Trophoblast cell (in vitro differentiated cells and primary cell): ENCODE measurements at regions not wholly inside any gene's neighbourhood (a gene's known extent, or its start where the extent isn't known, plus 50 kb on each side); places are given as distances from the start of the nearest gene placed in this dataset.

Experiments
- DNase-seq, 2 donors: peaks; one replicate each; pipeline ENCODE4 v3.0.0-alpha.2; 2016
- H2AFZ ChIP-seq: 2 replicates; pipeline ENCODE4 v1.6.1; 2013; ENCODE audit warnings: low read length, moderate library complexity, mild to moderate bottlenecking; ENCODE audit not compliant: insufficient read depth, poor library complexity
- H2AK5ac ChIP-seq: 2 replicates; pipeline ENCODE4 v1.6.1; 2013; ENCODE audit warnings: mild to moderate bottlenecking, low read length
- H2BK120ac ChIP-seq: 2 replicates; pipeline ENCODE4 v1.6.1; 2013; ENCODE audit warnings: low read length, mild to moderate bottlenecking, moderate library complexity; ENCODE audit not compliant: insufficient read depth, poor library complexity
- H2BK12ac ChIP-seq: 2 replicates; pipeline ENCODE4 v1.6.1; 2013; ENCODE audit warnings: mild to moderate bottlenecking, low read length, moderate library complexity
- H2BK5ac ChIP-seq: 2 replicates; pipeline ENCODE4 v1.6.1; 2013; ENCODE audit warnings: low read length, low read depth, moderate library complexity, mild to moderate bottlenecking; ENCODE audit not compliant: poor library complexity
- H3K14ac ChIP-seq: 2 replicates; pipeline ENCODE4 v1.6.1; 2013; ENCODE audit warnings: mild to moderate bottlenecking, low read length
- H3K18ac ChIP-seq: 2 replicates; pipeline ENCODE4 v1.6.1; 2013; ENCODE audit warnings: mild to moderate bottlenecking, low read length
- H3K23ac ChIP-seq: 2 replicates; pipeline ENCODE4 v1.6.1; 2013; ENCODE audit warnings: low read length
- H3K27ac ChIP-seq: 2 replicates; pipeline ENCODE4 v1.5.1; 2013; ENCODE audit warnings: low read depth, mild to moderate bottlenecking, inconsistent platforms, low read length, moderate library complexity
- H3K27me3 ChIP-seq: 2 replicates; pipeline ENCODE4 v1.6.1; 2013; ENCODE audit warnings: inconsistent platforms, mild to moderate bottlenecking, low read length, moderate library complexity; ENCODE audit not compliant: insufficient read depth
- H3K36me3 ChIP-seq, 2 experiments: 1 replicate in 1 of 2; 2 replicates in 1 of 2; pipeline ENCODE4 v1.6.1; 2013; ENCODE audit warnings: low read length in 2 of 2, mild to moderate bottlenecking in 2 of 2, moderate library complexity in 1 of 2; ENCODE audit not compliant: insufficient read depth in 2 of 2, control insufficient read depth in 1 of 2
- H3K4ac ChIP-seq: 2 replicates; pipeline ENCODE4 v1.6.1; 2013; ENCODE audit warnings: low read depth, mild to moderate bottlenecking, low read length, moderate library complexity
- H3K4me1 ChIP-seq, 2 experiments: 1 replicate in 1 of 2; 2 replicates in 1 of 2; pipeline ENCODE4 v1.6.1; 2013; ENCODE audit warnings: low read length in 2 of 2, mild to moderate bottlenecking in 2 of 2, moderate library complexity in 1 of 2; ENCODE audit not compliant: insufficient read depth in 2 of 2, control insufficient read depth in 1 of 2
- H3K4me2 ChIP-seq: 2 replicates; pipeline ENCODE4 v1.6.1; 2013; ENCODE audit warnings: inconsistent platforms, mild to moderate bottlenecking, low read length, moderate library complexity
- H3K4me3 ChIP-seq: 2 replicates; pipeline ENCODE4 v1.5.1; 2013; ENCODE audit warnings: mild to moderate bottlenecking, low read depth, low read length, inconsistent platforms
- H3K79me1 ChIP-seq: one replicate; pipeline ENCODE4 v1.6.1; 2013; ENCODE audit warnings: low read length
- H3K79me2 ChIP-seq: 2 replicates; pipeline ENCODE4 v1.6.1; 2013; ENCODE audit warnings: low read length, mild to moderate bottlenecking; ENCODE audit not compliant: control insufficient read depth, insufficient read depth, poor library complexity
- H3K9ac ChIP-seq: 2 replicates; pipeline ENCODE4 v1.6.1; 2013; ENCODE audit warnings: mild to moderate bottlenecking, low read length
- H3K9me3 ChIP-seq: 2 replicates; pipeline ENCODE4 v1.6.1; 2013; ENCODE audit warnings: low read depth, mild to moderate bottlenecking, control low read depth, inconsistent platforms, low read length; ENCODE audit not compliant: insufficient read depth
- H4K12ac ChIP-seq: 2 replicates; pipeline ENCODE4 v1.6.1; 2013; ENCODE audit warnings: low read depth, mild to moderate bottlenecking, low read length, moderate library complexity
- H4K8ac ChIP-seq: 2 replicates; pipeline ENCODE4 v1.6.1; 2013; ENCODE audit warnings: low read depth, mild to moderate bottlenecking, low read length, moderate library complexity
- H4K91ac ChIP-seq: one replicate; pipeline ENCODE4 v1.6.1; 2013; ENCODE audit warnings: low read depth, mild to moderate bottlenecking, low read length, moderate library complexity
- WGBS: extraction: QIAGEN DNeasy Blood & Tissue Kit; methylation state at CpG from one replicate; pipeline ENCODE4 v1.1.7; 2013; ENCODE audit warnings: missing lambda C conversion rate; ENCODE audit not compliant: insufficient read length, insufficient coverage; ENCODE audit errors: extremely low coverage; 5-methylcytosine and 5-hydroxymethylcytosine counted together

DNA sequence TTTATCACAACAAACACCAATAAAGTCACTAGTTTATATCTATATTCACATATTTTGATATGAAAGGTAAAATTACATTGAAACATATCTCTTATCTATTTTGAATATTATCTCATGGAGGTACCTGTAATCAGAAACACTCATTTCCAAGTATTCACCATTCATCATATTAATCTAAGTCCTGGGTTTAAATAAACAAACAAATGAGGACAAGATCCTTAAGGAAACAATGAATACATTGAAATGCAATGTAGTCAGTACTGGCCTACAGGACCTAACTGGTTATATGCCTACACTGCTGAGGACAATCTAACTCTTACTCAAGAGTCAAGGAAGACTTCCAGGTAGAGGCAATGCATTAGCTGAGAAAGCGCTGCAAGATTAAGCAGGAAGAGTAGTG, 1411.9 kb upstream of the RAG2 start:
- Histone ChIP-seq H3K27me3 (no peaks in the 10 kb centered on the region), H3K79me1 (no peaks in the 10 kb centered on the region), H4K91ac (no peak overlapping the region), H3K4me1 (no peaks in the 10 kb centered on the region), H2AK5ac (no peak overlapping the region), H4K8ac (no peak overlapping the region), H3K27ac (no peak overlapping the region), H4K12ac (no peak overlapping the region), H3K79me2 (no peaks in the 10 kb centered on the region), H3K36me3 (no peaks in the 10 kb centered on the region), H3K4me2 (no peak overlapping the region), H2BK120ac (no peak overlapping the region), H3K4me3 (no peak overlapping the region), H2AFZ (no peak overlapping the region), H2BK5ac (no peak overlapping the region), H3K18ac (no peak overlapping the region), H3K23ac (no peak overlapping the region), H3K4ac (no peak overlapping the region), H3K9me3 (no peaks in the 10 kb centered on the region), H3K9ac (no peak overlapping the region), H3K14ac (no peak overlapping the region), H2BK12ac (no peak overlapping the region)
- no CpG with 5 or more reads among the region's 1 CpG for WGBS
- DNase-seq = no peak

GRCh38 chr11:38006466-38006865, 1408.4 kb upstream of the RAG2 start:
- H3K4me2 ChIP-seq = no peak overlapping the region
- no peak overlapping the region for H3K23ac ChIP-seq
- H3K36me3 ChIP-seq = no peaks in the 10 kb centered on the region
- H3K9me3 ChIP-seq = no peaks in the 10 kb centered on the region
- H2BK120ac ChIP-seq = no peak overlapping the region
- H2AK5ac ChIP-seq = no peak overlapping the region
- no peak overlapping the region for H3K14ac ChIP-seq
- no peaks in the 10 kb centered on the region for H3K4me1 ChIP-seq
- no peak overlapping the region for H3K9ac ChIP-seq
- DNase-seq = no peak
- no peak overlapping the region for H3K4ac ChIP-seq
- no peak overlapping the region for H2BK12ac ChIP-seq
- no peaks in the 10 kb centered on the region for H3K27me3 ChIP-seq
- H4K12ac ChIP-seq = no peak overlapping the region
- no peaks in the 10 kb centered on the region for H3K79me2 ChIP-seq
- no peaks in the 10 kb centered on the region for H3K79me1 ChIP-seq
- H2AFZ ChIP-seq = no peak overlapping the region
- H3K4me3 ChIP-seq = no peak overlapping the region
- H4K91ac ChIP-seq = no peak overlapping the region
- H3K27ac ChIP-seq = no peak overlapping the region
- H3K18ac ChIP-seq = no peak overlapping the region
- H4K8ac ChIP-seq = no peak overlapping the region
- no peak overlapping the region for H2BK5ac ChIP-seq

DNA sequence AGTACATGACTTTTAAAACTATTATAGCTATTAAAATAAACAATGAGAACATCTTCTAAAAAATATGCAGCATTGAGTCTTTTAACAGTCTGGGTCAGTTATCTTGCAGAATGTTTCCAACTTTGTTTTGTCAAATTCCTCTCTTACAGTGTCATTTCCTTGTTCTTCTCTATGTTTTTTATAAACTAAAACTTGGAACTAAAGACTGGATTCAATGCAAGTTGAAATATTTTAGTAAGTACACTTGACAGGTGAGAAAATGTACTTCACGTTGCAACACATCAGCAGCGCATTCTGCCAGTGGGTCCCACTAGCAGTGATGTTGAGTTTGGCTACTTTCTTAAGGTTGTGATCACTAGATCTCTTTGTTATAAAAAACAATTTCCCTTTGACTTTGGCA, 1407.6 kb upstream of the RAG2 start:
- H3K79me1 ChIP-seq = no peaks in the 10 kb centered on the region
- no peak overlapping the region for H2BK120ac ChIP-seq
- no peak overlapping the region for H3K14ac ChIP-seq
- H3K4me2 ChIP-seq = no peak overlapping the region
- no peak overlapping the region for H2AK5ac ChIP-seq
- no peak overlapping the region for H2BK12ac ChIP-seq
- no CpG with 5 or more reads among the region's 2 CpGs for WGBS
- H3K4ac ChIP-seq = no peak overlapping the region
- H2BK5ac ChIP-seq = no peak overlapping the region
- no peak overlapping the region for H3K4me3 ChIP-seq
- no peak overlapping the region for H4K12ac ChIP-seq
- no peaks in the 10 kb centered on the region for H3K4me1 ChIP-seq
- H3K27me3 ChIP-seq = no peaks in the 10 kb centered on the region
- no peak overlapping the region for H4K8ac ChIP-seq
- H3K9ac ChIP-seq = no peak overlapping the region
- no peaks in the 10 kb centered on the region for H3K9me3 ChIP-seq
- no peaks in the 10 kb centered on the region for H3K36me3 ChIP-seq
- no peaks in the 10 kb centered on the region for H3K79me2 ChIP-seq
- H3K18ac ChIP-seq = no peak overlapping the region
- no peak overlapping the region for H4K91ac ChIP-seq
- no peak overlapping the region for H3K23ac ChIP-seq
- DNase-seq = no peak
- H3K27ac ChIP-seq = no peak overlapping the region
- no peak overlapping the region for H2AFZ ChIP-seq

DNA sequence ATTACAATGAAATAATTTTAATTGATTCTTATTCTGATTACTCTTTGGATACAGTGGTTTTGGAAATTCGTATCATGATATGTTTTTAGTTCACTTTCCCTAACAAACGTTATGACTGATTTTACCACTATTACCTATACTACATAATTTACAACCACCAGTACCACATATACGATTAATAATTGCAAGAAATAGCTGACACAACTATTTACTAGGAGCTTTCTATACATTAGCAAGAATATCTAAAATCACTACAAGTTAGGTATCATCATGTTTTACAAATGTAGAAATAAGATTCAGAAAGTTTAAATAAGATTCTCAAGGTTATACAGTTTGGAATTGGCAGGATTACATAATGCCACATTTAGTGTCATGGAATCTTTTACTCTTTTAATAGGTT, 1401.1 kb upstream of the RAG2 start:
- Histone ChIP-seq H3K4ac (no peak overlapping the region), H3K4me1 (no peaks in the 10 kb centered on the region), H3K79me2 (no peaks in the 10 kb centered on the region), H3K14ac (no peak overlapping the region), H4K8ac (no peak overlapping the region), H2BK12ac (no peak overlapping the region), H3K36me3 (no peaks in the 10 kb centered on the region), H2BK5ac (no peak overlapping the region), H3K79me1 (no peaks in the 10 kb centered on the region), H3K4me3 (no peak overlapping the region), H4K12ac (no peak overlapping the region), H2AFZ (no peak overlapping the region), H3K9me3 (no peaks in the 10 kb centered on the region), H4K91ac (no peak overlapping the region), H3K27ac (no peak overlapping the region), H3K27me3 (no peaks in the 10 kb centered on the region), H3K23ac (no peak overlapping the region), H2BK120ac (no peak overlapping the region), H3K9ac (no peak overlapping the region), H2AK5ac (no peak overlapping the region), H3K4me2 (no peak overlapping the region), H3K18ac (no peak overlapping the region)
- DNase-seq = no peak
- WGBS = no CpG with 5 or more reads among the region's 3 CpGs

DNA sequence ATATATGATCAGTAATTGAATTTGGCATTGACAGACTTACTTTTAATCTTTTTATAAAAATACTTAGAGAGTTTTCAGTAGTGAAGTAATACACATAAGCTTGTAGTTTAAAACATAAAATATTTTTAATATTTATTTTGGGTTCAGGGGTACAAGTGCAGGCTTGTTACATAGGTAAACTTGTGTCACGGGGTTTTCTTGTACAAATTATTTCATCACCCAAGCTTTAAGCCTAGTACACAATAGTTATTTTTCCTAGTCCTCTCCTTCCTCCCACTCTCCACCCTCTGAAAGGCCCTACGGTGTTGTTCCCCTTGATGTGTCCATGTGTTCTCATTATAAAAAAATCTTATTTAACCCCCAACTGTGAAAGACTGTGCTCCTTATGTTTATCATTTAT, 1397.8 kb upstream of the RAG2 start:
- H4K8ac ChIP-seq = no peak overlapping the region
- H3K79me2 ChIP-seq = no peaks in the 10 kb centered on the region
- no peak overlapping the region for H2BK5ac ChIP-seq
- H3K14ac ChIP-seq = no peak overlapping the region
- H3K4me1 ChIP-seq = no peaks in the 10 kb centered on the region
- no peak overlapping the region for H3K9ac ChIP-seq
- H4K12ac ChIP-seq = no peak overlapping the region
- no peak overlapping the region for H3K4ac ChIP-seq
- H3K27me3 ChIP-seq = no peaks in the 10 kb centered on the region
- H3K18ac ChIP-seq = no peak overlapping the region
- H2BK120ac ChIP-seq = no peak overlapping the region
- no peak overlapping the region for H2BK12ac ChIP-seq
- H3K4me3 ChIP-seq = no peak overlapping the region
- H3K4me2 ChIP-seq = no peak overlapping the region
- no peak overlapping the region for H2AFZ ChIP-seq
- WGBS = no CpG with 5 or more reads among the region's 2 CpGs
- no peak overlapping the region for H3K23ac ChIP-seq
- no peaks in the 10 kb centered on the region for H3K79me1 ChIP-seq
- H2AK5ac ChIP-seq = no peak overlapping the region
- H3K36me3 ChIP-seq = no peaks in the 10 kb centered on the region
- H4K91ac ChIP-seq = no peak overlapping the region
- H3K9me3 ChIP-seq = no peaks in the 10 kb centered on the region
- no peak overlapping the region for H3K27ac ChIP-seq
- DNase-seq = no peak
